Bronchial epithelial cell (primary cell): ENCODE measurements at regions not wholly inside any gene's neighbourhood (a gene's known extent, or its start where the extent isn't known, plus 50 kb on each side); places are given as distances from the start of the nearest gene placed in this dataset.
A peak's percentile ranks its signal among the peaks of the same experiment; 100 is the strongest.

Experiments
- DNase-seq: peaks from one replicate; pipeline ENCODE4 v3.0.0-alpha.2; 2010; ENCODE audit warnings: low read depth
- FAIRE-seq: peaks from 2 replicates; lab custom pipeline; 2011; peaks lifted over from hg19 to GRCh38; lab: Jason Lieb, UNC
- H3K27me3 ChIP-seq: 2 replicates; pipeline ENCODE4 v1.5.1; 2011; ENCODE audit warnings: low read length; ENCODE audit not compliant: control insufficient read depth, insufficient read depth
- H3K36me3 ChIP-seq: 2 replicates; pipeline ENCODE4 v1.5.1; 2011; ENCODE audit warnings: low read length; ENCODE audit not compliant: control insufficient read depth, insufficient read depth
- H3K4me3 ChIP-seq: 2 replicates; pipeline ENCODE4 v1.5.1; 2011; ENCODE audit warnings: mild to moderate bottlenecking, low read depth, low read length, control low read depth
- TF ChIP-seq, protein P1 (sequence below): IDR thresholded peaks from 2 replicates; pipeline ENCODE4 v1.5.1; 2011; ENCODE audit warnings: mild to moderate bottlenecking, moderate library complexity, low read length, control low read depth, inconsistent platforms; ENCODE audit not compliant: insufficient read depth, severe bottlenecking

DNA sequence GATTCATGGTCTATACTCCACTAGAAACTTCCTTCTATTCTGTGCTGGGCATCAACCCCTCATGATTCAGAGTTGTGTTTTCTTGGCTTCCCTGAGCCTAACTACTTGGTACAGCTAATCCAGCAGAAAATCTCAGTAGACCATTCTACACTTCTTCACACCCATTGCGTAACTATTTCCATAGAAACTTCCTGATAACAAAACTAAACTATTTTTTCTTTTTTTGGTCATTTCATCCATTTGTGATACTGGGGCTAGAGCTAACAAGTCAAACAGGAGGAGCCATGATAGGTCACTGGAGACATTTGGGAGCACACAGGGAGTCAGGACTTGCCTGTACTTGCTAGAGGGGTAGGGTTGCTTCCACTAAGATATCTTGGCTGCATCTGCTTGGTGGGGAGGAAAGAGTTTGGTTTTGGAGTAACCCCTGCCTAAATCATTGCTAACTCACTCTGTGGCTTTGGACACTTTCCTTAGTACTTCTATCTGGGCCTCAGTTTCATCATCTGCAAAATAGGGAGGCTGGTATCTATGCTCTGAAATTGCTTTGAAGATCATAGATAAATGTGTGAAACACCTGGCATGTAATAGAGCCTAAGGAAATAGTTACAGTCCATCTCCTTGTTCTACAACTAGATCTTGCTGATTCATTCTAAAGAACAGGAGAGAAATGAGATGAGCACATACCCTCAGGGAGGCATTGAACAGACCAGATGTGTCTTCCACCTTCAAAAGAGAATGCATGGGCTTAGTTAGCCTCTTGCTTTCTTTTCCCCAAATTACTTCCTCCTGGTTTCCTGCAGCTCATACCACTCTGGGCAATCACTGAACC lies 127.9 kb upstream of the ADGRF1 start:
- TF ChIP-seq, protein P1, sequence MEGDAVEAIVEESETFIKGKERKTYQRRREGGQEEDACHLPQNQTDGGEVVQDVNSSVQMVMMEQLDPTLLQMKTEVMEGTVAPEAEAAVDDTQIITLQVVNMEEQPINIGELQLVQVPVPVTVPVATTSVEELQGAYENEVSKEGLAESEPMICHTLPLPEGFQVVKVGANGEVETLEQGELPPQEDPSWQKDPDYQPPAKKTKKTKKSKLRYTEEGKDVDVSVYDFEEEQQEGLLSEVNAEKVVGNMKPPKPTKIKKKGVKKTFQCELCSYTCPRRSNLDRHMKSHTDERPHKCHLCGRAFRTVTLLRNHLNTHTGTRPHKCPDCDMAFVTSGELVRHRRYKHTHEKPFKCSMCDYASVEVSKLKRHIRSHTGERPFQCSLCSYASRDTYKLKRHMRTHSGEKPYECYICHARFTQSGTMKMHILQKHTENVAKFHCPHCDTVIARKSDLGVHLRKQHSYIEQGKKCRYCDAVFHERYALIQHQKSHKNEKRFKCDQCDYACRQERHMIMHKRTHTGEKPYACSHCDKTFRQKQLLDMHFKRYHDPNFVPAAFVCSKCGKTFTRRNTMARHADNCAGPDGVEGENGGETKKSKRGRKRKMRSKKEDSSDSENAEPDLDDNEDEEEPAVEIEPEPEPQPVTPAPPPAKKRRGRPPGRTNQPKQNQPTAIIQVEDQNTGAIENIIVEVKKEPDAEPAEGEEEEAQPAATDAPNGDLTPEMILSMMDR = no peak
- H3K36me3 ChIP-seq = no peaks in the 10 kb centered on the region
- H3K27me3 ChIP-seq = no peaks in the 10 kb centered on the region
- FAIRE-seq = no peak
- no peak overlapping the region for H3K4me3 ChIP-seq
- peak; percentile 99 for DNase-seq

DNA sequence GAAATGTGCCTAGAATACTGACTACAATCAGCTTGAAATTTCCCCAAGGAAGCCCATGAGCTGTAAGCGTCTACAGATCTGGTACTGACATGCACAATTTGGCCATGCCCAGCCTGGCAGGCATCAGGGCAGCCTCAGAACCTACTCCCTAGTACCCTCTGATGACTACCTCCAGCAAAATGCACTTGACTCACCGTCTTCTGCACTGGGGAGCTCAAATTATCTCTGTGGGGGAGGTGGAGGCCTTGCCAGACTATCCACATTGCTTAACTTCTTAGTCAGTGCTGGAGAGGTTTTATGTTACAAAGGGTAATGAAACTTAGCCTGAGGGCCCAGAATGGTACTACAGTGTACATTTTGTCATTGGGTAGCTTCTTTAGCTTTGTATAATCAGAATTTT lies 126.0 kb upstream of the ADGRF1 start:
- TF ChIP-seq, protein P1 = no peak
- no peak overlapping the region for H3K4me3 ChIP-seq
- peak; percentile 100 for DNase-seq
- no peaks in the 10 kb centered on the region for H3K27me3 ChIP-seq
- no peaks in the 10 kb centered on the region for H3K36me3 ChIP-seq
- peak; percentile 97 for FAIRE-seq

GRCh38 chr6:47165918-47166317 lies 123.8 kb upstream of the ADGRF1 start:
- Histone ChIP-seq H3K4me3 (no peak overlapping the region), H3K27me3 (no peaks in the 10 kb centered on the region), H3K36me3 (no peaks in the 10 kb centered on the region)
- TF ChIP-seq, protein P1 = no peak
- FAIRE-seq = no peak
- no peak for DNase-seq

DNA sequence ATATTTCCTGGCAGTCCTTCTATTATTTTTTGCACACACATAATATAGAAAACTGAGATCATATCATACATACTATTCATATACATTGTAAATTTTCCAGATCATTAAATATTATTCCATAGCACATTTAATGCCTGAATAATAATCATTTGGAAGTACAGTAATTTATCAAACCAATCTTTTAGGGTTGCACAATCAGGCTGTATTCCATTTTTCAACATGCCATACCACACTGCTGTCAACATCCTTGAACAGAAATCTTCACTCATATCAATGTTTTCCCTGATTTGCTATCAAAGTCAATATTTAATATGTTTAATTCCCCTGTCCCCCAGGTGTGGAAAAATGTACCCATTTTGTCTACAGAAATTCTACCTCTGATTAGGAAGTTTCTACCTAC lies 122.7 kb upstream of the ADGRF1 start:
- H3K4me3 ChIP-seq = no peak overlapping the region
- DNase-seq (no peak), FAIRE-seq (no peak)
- H3K27me3 ChIP-seq = no peaks in the 10 kb centered on the region
- H3K36me3 ChIP-seq = no peaks in the 10 kb centered on the region
- TF ChIP-seq, protein P1 = no peak

DNA sequence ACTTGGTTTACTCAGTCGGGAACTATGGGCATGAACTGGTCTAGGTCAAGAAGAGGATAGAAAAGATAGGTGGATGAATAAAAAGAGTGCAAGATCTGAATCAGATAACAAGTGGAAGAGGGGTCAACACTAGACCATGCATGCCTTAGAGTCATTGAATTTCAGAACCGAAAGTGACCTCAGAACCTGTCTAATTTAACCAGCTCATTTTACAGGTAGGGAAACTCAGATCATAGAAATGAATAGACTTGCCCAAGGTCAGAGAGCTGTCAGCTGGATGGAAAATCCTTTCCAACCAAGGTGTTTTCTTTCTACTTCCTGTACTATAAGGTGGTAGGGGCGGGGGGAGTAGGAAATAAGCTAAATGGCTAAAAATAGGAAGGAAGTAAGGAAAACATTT lies 121.4 kb upstream of the ADGRF1 start:
- TF ChIP-seq, protein P1 = no peak
- Histone ChIP-seq H3K4me3 (no peak overlapping the region), H3K36me3 (no peaks in the 10 kb centered on the region), H3K27me3 (no peaks in the 10 kb centered on the region)
- DNase-seq (no peak), FAIRE-seq (no peak)
